ENCODE measurements at regions not wholly inside any gene's neighbourhood (a gene's known extent, or its start where the extent isn't known, plus 50 kb on each side); places are given as distances from the start of the nearest gene placed in this dataset.

GRCh38 chr4:156677131-156677531 lies 294.5 kb downstream of the PDGFC start:
- no peak for TF ChIP-seq JUN (IDR thresholded peaks at IDR 0.05; ENCODE audit: borderline replicate concordance, insufficient read depth, insufficient read length, low read depth)
- no peak for TF ChIP-seq POLR2AphosphoS5 (IDR thresholded peaks at IDR 0.05; ENCODE audit: insufficient read depth, low read depth, low read length)
- peak in 1 of 2 donors; percentile 8 for TF ChIP-seq CTCF (IDR thresholded peaks at IDR 0.05; ENCODE audit: extremely low read depth in 1 of 2, insufficient read depth in 1 of 2, low read depth in 1 of 2, low read length in 2 of 2)

Measured in endothelial cell of umbilical vein (primary cell).